HL-60 (cell line): ENCODE measurements at regions not wholly inside any gene's neighbourhood (a gene's known extent, or its start where the extent isn't known, plus 50 kb on each side); places are given as distances from the start of the nearest gene placed in this dataset.
"Not testable (repeated sequence)": the region's sequence is repeated elsewhere in the genome, so short reads cannot be mapped to it uniquely, and the experiment has no call there.

Experiments used
- DNase-seq, 2 experiments: peaks; one replicate each; pipeline ENCODE4 v3.0.0-alpha.2; 2010 to 2020; ENCODE audit warnings: low read depth in 1 of 2, low spot score in 1 of 2
- H3K27ac ChIP-seq: fragments of 250-450 bp; sonication (Bioruptor Pico); replicated peaks from 2 replicates; pipeline ENCODE4 v1.5.1; 2020; ENCODE audit warnings: mild to moderate bottlenecking, moderate library complexity
- H3K27me3 ChIP-seq: fragments of 250-450 bp; sonication (Bioruptor Pico); 2 replicates; pipeline ENCODE4 v1.5.1; 2021; ENCODE audit warnings: mild to moderate bottlenecking, moderate library complexity; ENCODE audit not compliant: insufficient read depth, poor library complexity, severe bottlenecking
- H3K4me3 ChIP-seq: replicated peaks from 2 replicates; pipeline ENCODE4 v1.5.1; 2011; ENCODE audit warnings: mild to moderate bottlenecking, control low read depth, low read length; ENCODE audit not compliant: insufficient read depth
- CTCF ChIP-seq: IDR thresholded peaks from one replicate; pipeline ENCODE4 v1.5.1; 2011; ENCODE audit warnings: low read length, control low read depth, inconsistent platforms; ENCODE audit not compliant: insufficient read depth
- GABPA ChIP-seq: IDR thresholded peaks from 2 replicates; pipeline ENCODE4 v1.6.1; 2012; ENCODE audit warnings: low read depth
- POLR2AphosphoS5 ChIP-seq: IDR thresholded peaks from 2 replicates; pipeline ENCODE4 v1.6.1; 2012; ENCODE audit warnings: low read depth
- REST ChIP-seq: IDR thresholded peaks from 2 replicates; pipeline ENCODE4 v1.6.1; 2012; ENCODE audit warnings: low read depth; ENCODE audit not compliant: insufficient replicate concordance
- SPI1 ChIP-seq: IDR thresholded peaks from 2 replicates; pipeline ENCODE4 v1.6.1; 2012; ENCODE audit warnings: low read depth, mild to moderate bottlenecking, borderline replicate concordance

DNA sequence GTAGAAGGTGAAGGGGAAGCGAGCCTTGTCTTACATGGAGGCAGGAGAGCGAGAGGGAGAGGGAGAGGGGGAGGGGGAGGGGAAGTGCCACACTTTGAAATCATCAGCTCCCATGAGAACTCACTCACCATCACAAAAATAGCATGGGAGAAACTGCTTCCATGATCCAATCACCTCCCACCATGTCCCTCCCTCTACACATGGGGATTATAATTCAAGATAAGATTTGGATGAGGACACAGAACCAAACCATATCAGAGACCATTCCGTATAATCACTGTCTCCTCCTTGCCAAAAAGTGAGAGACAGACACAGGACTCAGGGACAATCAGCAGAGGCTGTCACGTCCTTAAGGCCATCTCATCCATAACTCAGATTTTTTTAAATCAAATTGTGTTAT lies 187.7 kb upstream of the TAS2R1 start:
- DNase-seq: no peak
- TF ChIP-seq REST: no peak
- no peak for TF ChIP-seq CTCF
- TF ChIP-seq GABPA: no peak
- TF ChIP-seq POLR2AphosphoS5: no peak
- no peak for TF ChIP-seq SPI1
- no peaks in the 10 kb centered on the region for H3K27me3 ChIP-seq
- no peak overlapping the region for H3K27ac ChIP-seq
- no peak overlapping the region for H3K4me3 ChIP-seq

GRCh38 chr5:9815051-9815450 lies 184.9 kb upstream of the TAS2R1 start:
- DNase-seq: no peak
- no peak overlapping the region for H3K4me3 ChIP-seq
- TF ChIP-seq SPI1: no peak
- TF ChIP-seq REST: no peak
- TF ChIP-seq POLR2AphosphoS5: no peak
- no peak for TF ChIP-seq CTCF
- no peak for TF ChIP-seq GABPA

GRCh38 chr5:9813305-9813704 lies 183.2 kb upstream of the TAS2R1 start:
- Histone ChIP-seq H3K4me3 (no peak overlapping the region), H3K27me3 (no peaks in the 10 kb centered on the region), H3K27ac (no peak overlapping the region)
- TF ChIP-seq POLR2AphosphoS5: no peak
- no peak for TF ChIP-seq SPI1
- TF ChIP-seq REST: no peak
- TF ChIP-seq GABPA: no peak
- no peak for TF ChIP-seq CTCF
- no peak for DNase-seq

More at GRCh38 chr5:9815051-9815450, 184.9 kb upstream of the TAS2R1 start:
- no peaks in the 10 kb centered on the region for H3K27me3 ChIP-seq
- no peak overlapping the region for H3K27ac ChIP-seq

DNA sequence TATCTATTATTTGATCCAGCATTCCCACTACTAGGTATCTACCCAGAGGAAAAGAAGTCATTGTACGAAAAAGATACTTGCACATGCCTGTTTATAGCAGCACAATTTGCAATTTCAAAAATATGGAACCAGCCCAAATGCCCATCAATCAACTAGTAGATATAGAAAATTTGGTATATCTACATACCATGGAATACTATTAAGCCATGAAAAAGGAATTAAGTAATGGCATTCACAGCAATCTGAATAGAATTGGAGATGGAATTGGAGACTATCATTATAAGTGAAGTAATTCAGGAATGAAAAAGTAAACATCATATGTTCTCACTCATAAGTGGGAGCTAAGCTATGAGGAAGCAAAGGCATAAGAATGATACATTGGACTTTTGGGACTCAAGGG lies 177.2 kb upstream of the TAS2R1 start:
- DNase-seq, H3K27ac ChIP-seq, H3K4me3 ChIP-seq, H3K27me3 ChIP-seq: not testable (repeated sequence)
